Nucleus accumbens (tissue), 56 donors: ENCODE measurements at regions not wholly inside any gene's neighbourhood (a gene's known extent, or its start where the extent isn't known, plus 50 kb on each side); places are given as distances from the start of the nearest gene placed in this dataset.
A peak's percentile ranks its signal among the peaks of the same experiment; 100 is the strongest.

Experiments
- DNase-seq, 56 donors: peaks; one replicate each; lab custom pipeline; 2025; lab: John Stamatoyannopoulos, UW

DNA sequence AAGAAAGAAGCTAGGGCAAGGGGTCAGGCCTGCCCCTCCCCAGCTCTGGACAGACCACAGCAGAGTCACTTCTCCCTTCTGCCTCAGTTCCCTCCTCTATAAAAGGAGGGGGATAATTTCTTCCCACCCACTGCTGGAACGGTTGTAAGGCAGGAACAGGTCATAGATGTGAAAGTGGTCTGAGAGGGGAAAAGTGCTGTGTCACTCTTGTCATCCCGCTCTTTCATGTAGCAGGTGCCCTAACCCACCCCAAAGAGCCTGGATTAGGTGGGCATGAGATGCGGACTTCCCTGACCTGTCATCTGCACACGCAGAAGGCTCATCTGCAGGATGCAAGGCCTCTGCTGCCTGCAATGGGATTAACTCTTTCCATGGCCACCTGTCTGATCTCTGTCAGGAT lies 218.2 kb upstream of the LRFN2 start:
- no peak for DNase-seq

DNA sequence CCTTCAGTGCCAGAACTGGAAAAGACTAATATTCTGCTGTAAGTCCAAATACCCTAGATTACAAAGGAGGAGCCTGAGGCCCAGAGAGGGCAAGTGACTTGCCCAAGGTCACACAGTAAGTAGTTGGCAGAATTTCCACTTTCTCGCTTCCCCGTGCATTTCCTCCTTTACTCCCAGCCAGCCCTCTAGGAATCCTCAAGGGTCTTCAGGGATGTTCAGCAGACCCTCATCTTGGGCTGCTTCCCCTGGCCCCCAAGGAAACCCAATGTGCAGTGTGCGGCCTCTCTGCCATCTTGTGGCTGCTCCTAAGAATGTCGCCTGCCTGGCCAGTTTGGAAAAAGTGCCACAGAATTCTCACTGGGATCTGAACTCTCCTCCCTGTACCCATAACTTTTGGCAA lies 217.7 kb upstream of the LRFN2 start:
- DNase-seq = no peak

DNA sequence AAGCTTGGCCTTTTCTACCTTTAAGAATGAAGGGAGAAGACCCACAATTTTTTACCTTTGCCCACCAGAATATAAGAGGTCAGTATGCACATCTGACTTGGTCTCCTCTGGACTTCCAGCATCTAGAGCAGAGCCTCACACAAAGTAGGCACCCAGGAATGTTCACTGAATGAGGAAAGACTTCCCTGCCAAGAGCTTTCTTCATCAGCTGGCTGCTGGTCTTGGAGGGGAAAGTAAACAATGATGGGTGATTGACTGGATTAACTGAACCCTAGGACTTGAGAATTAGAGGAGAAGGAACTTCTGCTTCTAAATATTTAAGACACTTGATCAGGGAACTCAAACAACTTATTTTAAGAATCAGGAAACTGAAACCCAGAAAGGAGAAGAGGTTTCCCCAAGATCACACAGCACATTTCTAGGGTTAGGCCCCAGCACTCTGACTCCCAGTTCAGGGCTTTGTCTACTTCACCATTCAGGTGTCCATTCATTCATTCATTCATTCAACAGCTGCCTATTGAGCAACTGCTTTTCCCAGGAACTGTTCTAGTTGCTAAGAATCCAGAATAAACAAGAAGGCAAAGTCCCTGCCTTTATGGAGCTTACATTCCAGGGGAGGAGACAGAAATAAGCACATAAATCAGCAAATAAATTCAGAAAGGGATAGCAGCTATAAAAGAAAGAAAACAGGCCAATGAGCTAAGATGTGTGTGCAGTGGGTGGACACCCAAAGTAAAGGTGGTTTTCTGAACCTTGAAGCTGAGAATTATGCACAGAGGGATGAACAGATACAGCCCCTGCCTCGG lies 216.9 kb upstream of the LRFN2 start:
- DNase-seq = no peak

DNA sequence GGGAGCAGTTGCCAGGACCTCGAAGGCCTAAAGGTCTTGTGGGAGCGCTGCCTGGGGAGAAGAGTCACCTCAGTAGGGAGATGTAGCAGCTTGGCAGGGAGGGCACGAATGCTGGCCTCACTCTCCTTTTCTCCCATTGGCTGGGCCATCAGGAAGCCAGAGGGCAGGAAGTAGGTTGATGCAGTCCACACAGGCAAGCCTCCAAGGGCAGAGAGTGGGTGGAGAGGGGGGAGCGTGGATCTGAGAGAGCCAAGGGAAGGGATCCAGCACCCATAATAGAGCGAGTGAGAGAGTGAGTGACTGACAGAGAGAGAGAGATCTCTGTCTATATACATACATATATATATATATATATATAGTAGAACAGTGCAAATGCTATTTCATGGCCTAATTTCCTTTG lies 215.3 kb upstream of the LRFN2 start:
- DNase-seq = no peak

DNA sequence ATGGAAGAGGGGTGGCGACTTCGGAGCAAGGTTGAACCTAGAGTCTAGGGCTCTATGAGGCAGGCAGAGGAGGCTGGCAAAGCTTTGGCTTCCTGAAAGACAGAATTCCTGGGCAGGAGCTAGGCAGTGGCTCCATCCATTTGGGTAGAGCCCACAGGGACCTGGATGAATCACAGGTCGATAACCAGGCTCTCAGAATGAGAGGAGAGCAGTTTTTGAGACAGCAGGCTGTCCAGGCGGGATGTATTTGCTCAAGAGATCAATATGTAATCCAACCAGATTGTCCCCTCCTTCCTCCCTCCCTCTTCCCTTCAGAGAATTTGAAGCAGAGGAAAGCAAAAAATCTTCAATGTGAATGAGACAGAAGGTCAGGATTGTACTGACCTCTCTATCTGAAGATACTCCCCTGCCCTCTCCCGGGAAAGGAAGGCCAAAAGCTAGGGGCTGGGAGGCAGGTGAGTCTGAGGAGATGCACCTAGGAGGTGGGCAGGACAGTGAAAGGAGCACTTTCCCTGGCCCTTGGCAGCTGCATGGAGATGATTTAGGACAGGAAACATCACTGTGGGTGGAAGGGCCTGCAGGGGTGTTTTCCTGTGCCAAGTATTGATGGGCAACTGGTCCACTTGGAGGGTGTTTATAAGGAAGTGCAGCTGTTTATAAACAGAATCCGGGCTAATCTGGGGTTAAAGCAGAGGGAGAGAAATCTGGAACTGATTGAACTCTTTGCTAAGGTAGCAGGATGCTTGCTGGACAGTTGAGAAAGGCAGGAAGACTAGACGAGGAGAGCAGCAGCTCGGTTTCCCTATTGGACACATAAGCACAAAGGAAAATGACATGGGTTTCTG lies 212.4 kb upstream of the LRFN2 start:
- no peak for DNase-seq

DNA sequence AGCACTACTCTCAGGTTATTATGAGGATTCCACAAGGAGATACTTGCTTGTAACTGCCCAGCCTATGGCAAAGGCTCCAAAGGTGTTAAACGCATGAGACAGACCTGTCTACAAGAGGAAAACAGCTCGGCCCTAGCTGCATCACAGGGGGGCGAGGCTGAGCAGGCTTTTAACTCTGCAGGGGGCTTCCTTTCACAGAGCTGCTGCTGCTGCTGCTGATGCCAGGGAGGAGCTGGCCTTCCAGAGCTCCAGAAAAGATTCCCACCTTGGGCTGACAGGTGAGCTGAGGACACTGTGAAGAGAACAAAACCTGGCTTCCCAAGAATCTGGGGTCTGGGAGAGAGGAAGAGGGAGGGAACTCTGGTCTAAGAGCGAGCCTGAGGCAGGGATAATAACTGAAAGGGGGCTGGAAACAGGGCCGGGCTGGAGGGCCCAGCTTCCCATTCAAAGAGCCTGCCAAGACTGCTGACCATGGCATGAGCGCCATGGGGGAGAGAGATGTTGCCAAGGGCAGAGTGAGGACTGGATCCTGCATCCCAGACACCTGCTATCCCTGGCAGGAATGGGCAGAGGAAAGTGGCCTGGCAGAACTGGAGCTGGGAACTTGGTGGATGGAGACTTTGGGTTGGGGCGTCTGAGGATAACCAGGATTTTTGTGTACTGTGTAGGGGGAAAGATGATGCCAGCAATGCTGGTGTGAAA lies 211.1 kb upstream of the LRFN2 start:
- DNase-seq = no peak

DNA sequence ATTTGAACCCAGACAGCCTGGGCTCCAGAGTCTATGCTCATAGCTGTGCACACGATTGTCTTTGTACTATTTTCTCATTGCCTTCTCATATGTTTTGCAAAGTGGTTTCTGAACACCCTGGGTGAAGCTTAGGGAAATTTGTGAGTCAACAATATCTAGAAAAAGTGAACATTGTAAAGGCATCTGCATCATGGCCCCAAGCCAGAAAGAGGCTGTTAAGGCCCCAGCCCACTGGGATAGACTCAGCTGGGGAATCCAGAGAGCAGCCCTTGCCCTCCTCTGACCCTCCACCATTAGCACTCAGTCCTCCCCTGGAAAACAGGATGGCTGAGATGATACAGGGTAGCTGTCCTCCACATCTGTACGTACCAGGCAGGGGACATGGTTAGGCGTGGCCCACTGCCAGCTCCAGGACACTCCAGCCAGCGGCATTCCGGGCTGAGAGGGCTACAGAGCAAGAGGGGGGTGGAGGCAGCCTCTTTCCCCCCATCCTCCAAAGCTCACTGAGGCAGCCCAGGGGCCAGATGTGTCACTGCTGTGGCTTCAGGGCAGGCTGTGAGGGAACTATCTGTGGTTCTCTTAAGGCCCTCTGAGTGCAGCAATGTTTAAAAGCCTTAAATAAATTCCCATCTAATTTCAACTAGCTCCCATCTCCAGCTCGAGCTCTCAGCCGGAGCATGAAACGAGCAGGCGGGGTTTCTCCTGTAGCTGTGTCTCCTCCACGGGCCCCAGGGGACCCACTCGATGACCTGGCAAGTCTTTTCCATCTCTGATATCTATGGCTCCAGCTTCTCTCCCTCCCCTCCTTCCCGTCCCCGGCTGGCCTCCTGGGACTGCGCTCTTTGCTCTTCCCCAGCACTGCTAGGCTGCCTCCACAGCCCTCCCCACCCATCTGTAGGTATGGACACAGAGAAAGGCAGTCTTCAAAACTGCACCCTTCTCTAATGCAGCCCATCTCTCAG lies 209.4 kb upstream of the LRFN2 start:
- DNase-seq = no peak

DNA sequence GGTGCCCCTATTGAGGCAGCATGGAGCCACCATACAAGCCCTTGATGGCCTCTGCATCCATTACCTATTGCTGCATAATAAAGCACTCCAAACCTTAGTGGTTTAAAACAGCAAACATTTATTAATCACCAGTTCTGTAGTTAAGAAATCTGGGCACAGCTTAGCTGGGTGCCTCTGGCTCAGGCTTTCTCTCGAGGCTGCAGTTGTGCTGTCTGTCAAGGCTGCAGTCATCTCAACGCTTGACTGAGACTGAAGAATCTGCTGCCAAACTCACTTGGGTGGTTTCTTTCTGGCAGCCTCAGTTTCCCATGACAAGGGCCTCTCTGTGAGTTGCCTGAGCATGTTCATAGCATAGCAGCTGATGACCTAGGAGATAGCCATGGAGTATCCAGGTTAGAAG lies 207.4 kb upstream of the LRFN2 start:
- DNase-seq = no peak

DNA sequence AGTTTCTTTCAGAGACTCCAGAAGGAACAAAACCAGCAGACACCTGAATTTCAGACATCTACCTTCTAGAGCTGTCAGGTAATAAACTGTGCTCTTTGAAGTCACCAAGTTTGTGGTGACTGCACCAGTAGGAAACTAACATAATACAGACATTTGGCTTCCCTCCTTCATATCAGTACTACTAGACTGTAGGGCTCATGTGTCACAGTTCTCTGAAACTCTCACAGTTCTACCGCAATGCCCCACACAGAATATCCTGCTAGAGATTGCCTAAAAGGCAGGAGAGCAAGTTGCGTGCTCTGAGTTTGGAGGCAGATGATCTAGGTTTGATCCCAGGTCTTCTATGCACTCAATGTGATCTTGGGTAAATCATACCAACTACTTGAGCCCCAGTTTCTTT lies 205.0 kb upstream of the LRFN2 start:
- DNase-seq = no peak

DNA sequence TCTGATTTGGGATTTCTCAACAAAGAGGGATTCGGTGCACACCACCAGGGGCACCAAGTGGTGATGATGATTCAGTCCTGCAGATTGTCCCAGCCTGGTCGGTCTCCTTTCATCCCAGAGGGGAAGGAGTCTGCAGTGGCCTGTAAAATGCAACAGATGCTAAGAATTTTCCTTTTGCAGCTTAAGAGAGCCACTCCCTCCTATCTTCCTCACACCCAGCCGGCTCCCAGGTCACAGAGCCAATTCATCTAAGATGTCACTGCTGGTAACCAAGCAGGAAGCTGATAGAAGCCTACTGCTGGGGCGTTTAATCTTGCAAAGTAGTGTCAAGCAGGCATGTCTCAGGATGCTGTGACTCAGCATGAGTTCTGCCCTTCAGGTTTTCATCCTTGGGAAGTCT lies 203.8 kb upstream of the LRFN2 start:
- DNase-seq = peak in 1 of 56 donors; percentile 13

DNA sequence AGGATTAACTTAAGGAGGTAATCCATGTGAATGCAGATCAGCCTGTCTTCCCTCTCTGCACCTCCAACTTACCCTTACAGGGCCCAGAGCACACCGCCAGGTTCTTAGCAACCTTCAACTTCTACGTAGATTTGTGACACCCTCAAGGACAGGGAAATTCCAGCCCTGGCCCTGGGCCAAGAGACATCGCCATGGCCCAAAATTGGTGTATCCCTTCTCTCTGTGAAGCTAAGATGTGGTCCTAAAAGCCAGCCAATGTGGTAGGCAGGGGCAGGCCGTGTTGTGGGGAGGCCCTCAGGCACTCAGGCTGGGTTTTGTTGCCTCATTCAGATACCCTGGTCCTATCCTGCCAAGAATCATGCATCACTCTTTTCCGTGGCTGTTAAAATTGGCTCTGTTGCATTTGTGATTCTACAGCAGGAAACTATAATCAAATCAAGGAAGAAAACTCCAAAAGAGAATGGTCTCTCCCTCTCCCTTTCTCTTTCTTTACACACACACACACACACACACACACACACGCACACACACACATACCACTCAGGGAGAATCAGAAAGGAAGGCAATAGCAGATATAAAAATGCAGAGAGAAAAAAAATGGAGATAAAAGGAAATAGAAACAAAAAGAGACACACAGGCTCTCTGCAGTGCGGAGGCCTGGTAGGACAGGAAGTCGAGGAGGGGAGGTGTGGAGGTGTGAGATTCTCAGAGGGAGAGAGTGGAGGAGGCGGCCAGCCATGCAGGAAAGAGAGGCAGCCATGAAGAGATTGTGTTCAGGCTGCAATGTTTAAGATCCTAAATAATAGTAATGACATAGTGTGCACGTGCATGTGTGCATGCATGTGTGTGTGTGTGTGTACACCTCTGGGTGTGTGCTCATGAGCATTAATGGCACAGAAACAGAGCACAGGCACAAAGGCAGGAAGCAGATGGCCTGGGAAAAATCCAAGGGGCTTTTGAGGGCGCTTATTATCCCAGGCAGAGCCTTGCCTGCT lies 201.8 kb upstream of the LRFN2 start:
- no peak for DNase-seq

DNA sequence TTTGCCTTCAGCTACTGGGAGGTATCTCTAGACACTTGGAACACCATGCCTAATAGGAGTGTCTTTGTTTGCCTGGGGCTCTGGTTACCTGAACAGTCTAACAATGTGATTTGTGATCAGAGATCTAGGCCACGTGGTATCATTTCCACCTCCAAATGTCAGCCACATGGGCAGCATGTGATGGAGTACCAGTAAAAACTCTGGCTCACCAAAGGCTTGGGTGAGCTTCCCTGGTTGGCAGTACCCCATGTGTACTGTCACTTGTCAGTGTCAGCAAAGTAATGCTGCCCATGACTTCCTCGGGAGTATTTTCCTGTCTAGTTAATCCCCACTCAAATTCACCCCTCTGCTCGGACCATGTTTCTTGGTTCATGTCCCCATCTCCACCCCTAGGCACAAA lies 195.2 kb upstream of the LRFN2 start:
- DNase-seq = no peak

DNA sequence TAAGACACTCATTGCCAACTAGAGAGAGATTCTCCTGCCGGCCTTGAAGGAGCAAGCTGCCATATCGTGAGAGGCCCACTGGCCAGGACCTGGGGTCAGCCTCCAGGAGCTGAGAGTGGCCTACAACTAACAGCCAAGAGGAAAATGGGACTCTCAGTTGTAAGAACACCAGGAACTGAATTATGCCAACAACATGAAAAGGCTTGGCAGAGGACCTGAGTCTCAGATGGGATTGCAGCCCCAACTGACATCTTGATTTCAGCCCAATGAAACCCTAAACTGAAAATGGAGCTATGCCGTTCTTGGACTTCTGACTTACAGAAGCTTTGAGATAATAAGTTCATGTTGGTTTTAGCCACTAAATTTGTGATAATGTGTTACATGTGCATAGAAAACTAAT lies 193.5 kb upstream of the LRFN2 start:
- DNase-seq = no peak

DNA sequence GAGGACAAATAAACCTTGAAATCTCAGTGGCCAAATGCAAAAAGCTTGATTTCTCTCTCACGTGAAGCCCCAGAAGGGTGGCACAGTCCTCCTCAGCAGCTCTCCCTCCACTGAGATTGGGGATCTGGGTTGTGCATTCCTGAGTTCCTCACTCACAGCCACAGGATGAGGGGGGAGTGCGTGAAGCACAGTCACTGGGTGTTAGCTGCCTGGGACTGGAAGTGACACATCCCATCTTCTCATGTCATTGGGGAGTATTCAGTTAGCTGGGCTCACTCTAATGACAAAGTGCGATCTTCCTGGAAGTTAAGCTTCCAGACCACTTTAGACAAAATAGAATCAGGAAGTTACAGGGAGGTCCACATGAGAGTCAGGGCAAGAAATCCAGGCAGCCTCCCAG lies 192.2 kb upstream of the LRFN2 start:
- no peak for DNase-seq

DNA sequence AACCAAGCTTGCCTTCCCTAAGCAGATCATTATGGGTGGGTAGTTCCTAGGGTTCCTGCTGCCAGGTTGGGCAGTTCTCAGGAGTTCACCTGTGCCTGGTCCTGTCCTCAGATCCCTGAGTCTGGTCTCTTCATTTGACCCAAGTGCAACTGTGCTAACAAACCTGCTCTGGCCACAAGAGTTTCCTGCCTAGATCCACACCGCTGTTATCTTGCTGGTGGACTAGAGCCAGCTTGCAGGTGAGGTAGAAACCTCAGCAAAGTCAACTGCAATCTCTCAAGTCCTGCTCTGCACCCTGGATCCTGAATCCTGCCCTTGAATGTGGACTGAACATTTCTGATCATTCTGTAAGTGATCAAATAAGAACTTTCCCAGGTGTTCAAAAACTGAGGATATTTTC lies 191.8 kb upstream of the LRFN2 start:
- DNase-seq = no peak

DNA sequence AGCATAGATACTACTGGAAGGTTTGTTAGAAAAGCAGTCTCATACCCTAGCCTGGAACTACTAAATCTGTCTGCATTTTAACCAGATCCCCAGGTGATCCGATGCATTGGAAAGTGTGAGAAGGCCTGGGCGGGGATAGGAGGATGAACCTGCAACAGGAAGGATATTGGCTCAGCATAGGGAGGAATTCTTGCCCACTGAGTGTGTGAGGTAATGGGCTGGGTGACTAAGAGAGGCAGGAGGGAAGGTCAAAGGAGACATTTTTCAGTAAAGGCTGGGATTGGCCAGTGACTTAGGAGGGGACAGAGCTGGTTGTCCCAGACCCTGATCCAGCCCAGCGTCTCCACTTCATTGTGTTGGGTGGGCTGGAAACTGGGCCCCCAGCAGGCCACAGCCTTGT lies 191.0 kb upstream of the LRFN2 start:
- DNase-seq = no peak

DNA sequence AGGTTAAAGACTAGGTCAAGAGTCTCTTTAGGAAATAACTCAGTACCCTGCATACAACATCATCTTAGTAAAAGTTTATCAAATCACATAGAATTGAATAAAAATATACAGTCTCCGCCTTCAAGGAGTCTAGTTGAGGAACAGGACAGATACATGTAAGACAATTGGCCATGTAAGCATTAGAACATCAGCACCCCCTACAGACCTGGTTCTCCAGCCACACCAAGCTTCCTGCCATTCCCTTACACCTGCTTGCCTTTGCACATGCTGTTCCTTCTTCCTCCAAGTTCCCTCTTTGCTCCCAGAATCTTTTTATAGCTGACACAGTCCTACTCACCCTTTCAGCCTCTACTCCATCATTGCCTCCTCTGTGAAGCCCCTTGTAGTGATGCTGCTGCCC lies 187.8 kb upstream of the LRFN2 start:
- DNase-seq = no peak

DNA sequence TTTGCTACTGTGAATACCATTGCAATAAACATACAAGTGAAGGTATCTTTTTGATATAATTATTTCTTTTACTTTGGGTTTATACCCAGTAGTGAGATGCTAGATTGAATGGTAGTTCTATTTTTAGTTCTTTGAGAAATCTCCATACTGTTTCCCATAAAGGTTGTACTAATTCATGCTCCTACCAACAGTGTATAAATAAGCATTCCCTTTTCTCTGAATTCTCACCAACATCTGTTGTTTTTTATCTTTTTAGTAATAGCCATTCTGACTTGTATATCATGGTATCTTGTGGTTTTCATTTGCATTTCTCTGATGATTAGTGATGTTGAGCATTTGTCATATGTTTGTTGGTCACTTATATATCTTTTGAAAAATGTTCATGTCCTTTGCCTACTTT lies 183.6 kb upstream of the LRFN2 start:
- no peak for DNase-seq

DNA sequence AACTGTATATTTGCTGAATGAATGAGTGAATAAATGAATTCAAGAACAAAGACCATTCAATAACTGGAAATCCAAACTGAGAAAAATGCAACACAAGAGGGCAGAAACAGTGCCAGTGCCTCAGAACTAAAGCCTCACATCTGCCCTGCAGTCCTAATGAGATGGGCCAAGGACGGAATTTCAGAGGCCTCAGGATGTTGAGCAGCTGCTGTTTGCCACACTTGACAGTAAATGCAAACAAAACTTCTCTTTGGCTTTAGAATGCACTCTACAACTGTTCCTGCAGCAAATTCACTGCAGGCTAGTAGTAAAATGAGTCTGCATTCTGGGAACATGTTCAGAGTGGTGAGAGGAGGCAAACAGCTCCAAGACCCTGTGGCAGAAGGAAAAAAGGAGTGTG lies 177.6 kb upstream of the LRFN2 start:
- DNase-seq = no peak
